ENCODE measurements at regions not wholly inside any gene's neighbourhood (a gene's known extent, or its start where the extent isn't known, plus 50 kb on each side); places are given as distances from the start of the nearest gene placed in this dataset.
"Not testable (repeated sequence)": the region's sequence is repeated elsewhere in the genome, so short reads cannot be mapped to it uniquely, and the experiment has no call there.

- Mint-ChIP-seq H3K36me3 (ENCODE audit: low read depth) (no peaks in the 10 kb centered on the region), H3K4me3 (no peak overlapping the region), H3K4me1 (peaks cover 18% of the 10 kb centered on the region), H3K27me3 (ENCODE audit: insufficient read depth) (no peaks in the 10 kb centered on the region), H3K9me3 (no peaks in the 10 kb centered on the region), H3K27ac (no peak overlapping the region)
- Histone ChIP-seq H3K4me3 (ENCODE audit: low read length) (no peak overlapping the region), H3K27ac (ENCODE audit: low read depth, low read length) (no peak overlapping the region), H3K36me3 (ENCODE audit: control insufficient read depth, insufficient read depth, low read length) (no peaks in the 10 kb centered on the region), H3K9ac (ENCODE audit: extremely low read depth, low read length, poor library complexity, severe bottlenecking) (no peak overlapping the region), H3K9me3 (ENCODE audit: control insufficient read depth, low read length) (no peaks in the 10 kb centered on the region), H3K4me1 (ENCODE audit: control insufficient read depth, insufficient read depth, low read length) (no peaks in the 10 kb centered on the region), H3K27me3 (ENCODE audit: control insufficient read depth, insufficient read depth, low read length, poor library complexity, severe bottlenecking) (no peaks in the 10 kb centered on the region)
- no CpG with 5 or more reads among the region's 2 CpGs for WGBS, 2 experiments (ENCODE audit: insufficient coverage in 1 of 2, insufficient read length in 1 of 2)
- DNase-seq = no peak
- TF ChIP-seq CTCF (conservative IDR thresholded peaks at IDR 0.05) = no peak
Observed at GRCh38 chr3:36065321-36065720, 315.0 kb upstream of the STAC start.

GRCh38 chr3:36075491-36075890 lies 304.8 kb upstream of the STAC start:
- 92 to 100% methylated on average over 1 to 3 of the region's 3 CpGs for WGBS, 2 experiments (ENCODE audit: insufficient coverage in 1 of 2, insufficient read length in 1 of 2)
- Mint-ChIP-seq H3K9me3 (no peaks in the 10 kb centered on the region), H3K27ac (no peak overlapping the region), H3K4me1 (peaks cover 30% of the 10 kb centered on the region), H3K27me3 (ENCODE audit: insufficient read depth) (no peaks in the 10 kb centered on the region), H3K36me3 (ENCODE audit: low read depth) (no peaks in the 10 kb centered on the region), H3K4me3 (no peak overlapping the region)
- DNase-seq = no peak
- no peak for TF ChIP-seq CTCF (conservative IDR thresholded peaks at IDR 0.05)
- no peak overlapping the region for H3K4me3 ChIP-seq (ENCODE audit: low read length)
- no peaks in the 10 kb centered on the region for H3K27me3 ChIP-seq (ENCODE audit: control insufficient read depth, insufficient read depth, low read length, poor library complexity, severe bottlenecking)
- no peaks in the 10 kb centered on the region for H3K36me3 ChIP-seq (ENCODE audit: control insufficient read depth, insufficient read depth, low read length)
- peaks cover 9% of the 10 kb centered on the region for H3K4me1 ChIP-seq (ENCODE audit: control insufficient read depth, insufficient read depth, low read length)
- H3K27ac ChIP-seq (ENCODE audit: low read depth, low read length) = no peak overlapping the region
- H3K9me3 ChIP-seq (ENCODE audit: control insufficient read depth, low read length) = no peaks in the 10 kb centered on the region
- no peak overlapping the region for H3K9ac ChIP-seq (ENCODE audit: extremely low read depth, low read length, poor library complexity, severe bottlenecking)

GRCh38 chr3:36077320-36077719 lies 303.0 kb upstream of the STAC start:
- Mint-ChIP-seq H3K4me3 (no peak overlapping the region), H3K27me3 (ENCODE audit: insufficient read depth) (no peaks in the 10 kb centered on the region), H3K4me1 (peaks cover 13% of the 10 kb centered on the region), H3K27ac (no peak overlapping the region), H3K36me3 (ENCODE audit: low read depth) (no peaks in the 10 kb centered on the region), H3K9me3 (peaks cover 6% of the 10 kb centered on the region)
- DNase-seq = no peak
- WGBS, 2 experiments (ENCODE audit: insufficient coverage in 1 of 2, insufficient read length in 1 of 2) = 95% methylated on average over 5 of the region's 5 CpGs; no CpG with 5 or more reads in 1 of the 2 experiments
- Histone ChIP-seq H3K9me3 (ENCODE audit: control insufficient read depth, low read length) (peaks cover 4% of the 10 kb centered on the region), H3K4me3 (ENCODE audit: low read length) (no peak overlapping the region), H3K4me1 (ENCODE audit: control insufficient read depth, insufficient read depth, low read length) (peaks cover 9% of the 10 kb centered on the region), H3K27me3 (ENCODE audit: control insufficient read depth, insufficient read depth, low read length, poor library complexity, severe bottlenecking) (no peaks in the 10 kb centered on the region), H3K9ac (ENCODE audit: extremely low read depth, low read length, poor library complexity, severe bottlenecking) (no peak overlapping the region), H3K27ac (ENCODE audit: low read depth, low read length) (no peak overlapping the region), H3K36me3 (ENCODE audit: control insufficient read depth, insufficient read depth, low read length) (no peaks in the 10 kb centered on the region)
- TF ChIP-seq CTCF (conservative IDR thresholded peaks at IDR 0.05) = no peak

GRCh38 chr3:36082958-36083357 lies 297.3 kb upstream of the STAC start:
- H3K27me3 ChIP-seq (ENCODE audit: control insufficient read depth, insufficient read depth, low read length, poor library complexity, severe bottlenecking); H3K27me3 Mint-ChIP-seq (ENCODE audit: insufficient read depth); H3K4me1 ChIP-seq (ENCODE audit: control insufficient read depth, insufficient read depth, low read length); H3K4me3 Mint-ChIP-seq; H3K36me3 ChIP-seq (ENCODE audit: control insufficient read depth, insufficient read depth, low read length); H3K4me3 ChIP-seq (ENCODE audit: low read length); H3K9ac ChIP-seq (ENCODE audit: extremely low read depth, low read length, poor library complexity, severe bottlenecking); H3K36me3 Mint-ChIP-seq (ENCODE audit: low read depth); H3K27ac ChIP-seq (ENCODE audit: low read depth, low read length); H3K4me1 Mint-ChIP-seq; H3K27ac Mint-ChIP-seq; H3K9me3 ChIP-seq (ENCODE audit: control insufficient read depth, low read length); DNase-seq: not testable (repeated sequence)
- peaks cover 22% of the 10 kb centered on the region for H3K9me3 Mint-ChIP-seq
- WGBS, 2 experiments (ENCODE audit: insufficient coverage in 1 of 2, insufficient read length in 1 of 2) = 90 to 92% methylated on average over 6 to 12 of the region's 12 CpGs
